ENCODE measurements at regions not wholly inside any gene's neighbourhood (a gene's known extent, or its start where the extent isn't known, plus 50 kb on each side); places are given as distances from the start of the nearest gene placed in this dataset.

GRCh38 chr5:116658830-116659229 lies 84.2 kb upstream of the SEMA6A start:
- no peak for FAIRE-seq

DNA sequence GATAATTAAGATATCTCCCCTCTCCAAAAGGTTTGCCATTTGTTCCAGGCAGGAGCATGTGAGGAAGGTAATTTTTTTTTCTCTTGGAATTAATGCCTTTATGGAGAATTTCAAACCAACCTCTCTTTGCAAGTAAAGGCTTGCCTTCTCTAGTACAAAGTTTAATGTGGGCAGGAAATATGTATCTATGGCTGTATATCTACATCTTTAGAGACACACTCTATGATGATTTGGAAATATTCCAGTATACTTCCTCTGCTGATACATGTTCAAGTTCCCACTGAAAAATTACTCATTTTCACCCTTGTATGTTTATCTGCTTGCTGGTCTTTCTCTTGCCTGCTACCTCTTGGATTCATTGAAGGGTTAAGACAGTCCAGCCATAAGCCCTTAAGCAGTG lies 83.5 kb upstream of the SEMA6A start:
- FAIRE-seq: no peak

DNA sequence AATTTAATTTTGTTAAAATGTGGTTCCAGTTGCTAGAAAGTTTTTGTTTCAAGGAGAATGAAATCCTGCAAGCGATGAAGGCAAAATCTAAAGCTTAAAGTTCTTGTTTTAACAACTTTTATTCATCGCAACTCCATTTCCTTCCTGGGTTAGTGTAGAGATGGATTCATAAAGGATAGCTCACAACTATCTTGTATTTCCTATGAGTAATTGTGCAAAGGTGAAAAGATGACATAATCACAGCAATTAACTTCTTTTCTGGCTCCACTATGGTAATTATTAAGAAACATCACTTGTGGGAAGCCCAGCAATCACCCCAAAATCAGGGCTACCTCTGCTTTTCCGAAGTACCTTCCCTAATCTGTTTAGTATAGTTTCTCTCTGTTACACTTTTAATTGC lies 80.8 kb upstream of the SEMA6A start:
- FAIRE-seq: no peak

DNA sequence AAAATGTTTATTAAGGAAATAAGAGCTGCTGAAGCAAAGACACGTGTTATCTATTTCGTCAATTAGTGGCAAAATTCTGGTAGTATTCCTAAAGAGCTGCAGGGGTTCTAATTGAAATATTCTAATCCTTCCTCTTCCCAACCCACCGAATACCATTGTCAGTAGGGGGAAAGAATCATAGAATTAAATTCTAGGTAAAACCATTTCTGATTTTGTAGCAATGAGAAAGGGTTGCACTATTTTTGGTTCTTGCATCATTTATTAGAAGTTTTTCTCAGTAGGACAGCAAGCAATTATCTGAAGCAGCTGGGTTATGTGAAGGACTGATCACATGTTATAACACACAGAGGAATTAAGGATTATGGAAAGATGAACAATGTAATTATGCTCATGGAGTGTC lies 80.3 kb upstream of the SEMA6A start:
- FAIRE-seq: no peak

GRCh38 chr5:116652903-116653302 lies 78.3 kb upstream of the SEMA6A start:
- no peak for FAIRE-seq

DNA sequence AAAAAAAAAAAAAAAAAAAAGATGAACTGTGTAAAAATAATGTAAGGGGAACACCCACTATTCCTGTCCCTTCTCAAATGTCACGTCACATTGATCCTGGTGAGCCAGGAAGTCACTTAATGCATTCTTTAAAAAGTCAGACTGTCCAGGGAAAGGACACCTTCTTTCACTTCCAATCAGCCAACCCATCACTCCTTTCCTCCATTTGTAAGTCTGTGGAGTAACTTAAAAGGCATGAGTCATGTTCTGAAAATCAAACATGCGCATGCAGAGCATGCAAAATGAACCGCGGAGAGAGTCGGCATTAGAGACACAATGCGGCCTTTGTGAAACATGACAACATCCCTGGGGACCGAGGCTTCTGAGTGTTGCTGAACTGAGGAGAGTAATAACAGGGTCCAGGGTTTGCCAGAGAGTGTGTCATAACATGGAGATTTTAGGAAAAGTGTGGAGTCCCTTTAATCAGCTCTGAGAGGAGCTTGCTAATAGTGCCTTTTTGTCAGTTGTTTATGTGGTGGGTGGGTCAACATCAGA lies 77.6 kb upstream of the SEMA6A start:
- no peak for FAIRE-seq

DNA sequence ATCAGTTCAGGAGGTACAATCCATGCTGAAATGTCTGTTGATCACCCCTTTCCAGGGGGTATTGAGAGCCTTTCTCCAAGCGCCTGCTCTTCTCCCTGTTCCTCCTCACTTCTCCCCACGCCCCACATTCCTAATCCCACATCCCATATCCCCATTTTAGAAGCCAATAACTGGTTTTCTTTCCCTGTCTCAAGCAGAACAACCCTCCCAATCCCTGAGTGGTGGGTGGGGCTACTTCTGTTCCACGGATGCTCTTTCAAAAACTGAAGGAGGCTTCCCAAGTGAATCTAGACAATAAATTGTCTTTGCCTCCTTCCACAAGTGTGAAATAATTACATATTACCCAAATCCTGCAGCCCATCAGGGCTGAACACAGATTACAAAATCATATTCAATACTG lies 77.0 kb upstream of the SEMA6A start:
- FAIRE-seq: no peak

DNA sequence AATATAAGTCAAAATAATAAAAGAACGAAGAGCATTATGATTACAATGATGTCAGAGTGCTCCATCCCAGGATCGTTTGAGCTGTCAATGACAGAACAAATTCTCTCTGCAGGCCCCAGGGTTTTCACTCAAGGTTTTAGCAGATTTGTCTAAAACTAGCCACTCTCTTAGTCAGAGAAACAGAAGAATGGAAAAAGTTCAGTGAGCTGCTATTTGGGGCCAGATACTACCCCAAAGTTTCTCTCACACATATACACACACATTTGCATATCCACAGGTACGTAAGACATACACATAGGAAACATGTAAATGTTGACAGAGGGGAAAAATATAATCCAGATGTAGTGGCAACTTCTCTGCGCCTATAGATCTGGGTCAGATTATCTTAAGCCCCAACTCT lies 76.3 kb upstream of the SEMA6A start:
- no peak for FAIRE-seq

DNA sequence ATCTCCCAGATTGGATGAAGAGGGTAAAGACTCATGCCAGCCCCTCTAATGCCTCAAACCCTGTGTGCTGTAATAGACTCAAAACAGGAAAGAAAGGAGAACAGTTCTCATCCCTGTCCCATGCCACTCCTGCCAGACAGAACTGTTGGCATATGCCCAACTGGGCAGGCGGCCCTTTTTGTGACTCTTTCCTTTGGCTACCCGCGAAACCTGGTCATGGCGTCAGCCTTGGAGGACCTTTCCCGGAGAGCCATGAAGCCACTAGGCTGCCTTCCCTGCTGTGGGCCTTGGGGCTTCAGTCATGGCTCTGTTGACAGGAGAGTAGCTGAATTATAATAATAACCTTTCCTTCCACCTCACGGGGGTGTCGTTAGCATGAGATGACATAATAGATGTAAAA lies 75.9 kb upstream of the SEMA6A start:
- no peak for FAIRE-seq

- FAIRE-seq: no peak
Observed at GRCh38 chr5:116646611-116647289, 72.1 kb upstream of the SEMA6A start.

DNA sequence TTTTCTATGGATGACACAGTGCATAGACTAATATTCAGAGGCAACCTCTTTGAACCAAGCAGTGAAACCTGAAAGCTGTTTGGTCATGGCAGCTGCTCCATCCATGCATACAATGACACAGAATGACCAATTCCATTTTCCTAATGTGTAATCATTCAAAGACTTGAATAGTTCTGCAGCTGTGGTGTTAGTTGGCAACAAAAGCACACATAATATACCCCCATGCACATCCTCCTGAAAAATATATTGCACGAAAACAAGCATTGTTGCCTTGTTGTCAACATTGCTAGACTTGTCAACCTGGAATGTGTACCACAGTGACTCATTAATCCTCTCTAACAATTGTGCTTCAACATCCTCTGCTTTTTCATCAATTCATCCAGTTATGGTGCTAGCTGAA lies 71.0 kb upstream of the SEMA6A start:
- FAIRE-seq: no peak

GRCh38 chr5:116640236-116640635 lies 65.6 kb upstream of the SEMA6A start:
- FAIRE-seq: no peak

- FAIRE-seq: no peak
Observed at GRCh38 chr5:116637149-116637740, 62.6 kb upstream of the SEMA6A start.

- FAIRE-seq: no peak
Observed at GRCh38 chr5:116632890-116633289, 58.3 kb upstream of the SEMA6A start.

- FAIRE-seq: no peak
Observed at GRCh38 chr5:116631147-116631546, 56.5 kb upstream of the SEMA6A start.

DNA sequence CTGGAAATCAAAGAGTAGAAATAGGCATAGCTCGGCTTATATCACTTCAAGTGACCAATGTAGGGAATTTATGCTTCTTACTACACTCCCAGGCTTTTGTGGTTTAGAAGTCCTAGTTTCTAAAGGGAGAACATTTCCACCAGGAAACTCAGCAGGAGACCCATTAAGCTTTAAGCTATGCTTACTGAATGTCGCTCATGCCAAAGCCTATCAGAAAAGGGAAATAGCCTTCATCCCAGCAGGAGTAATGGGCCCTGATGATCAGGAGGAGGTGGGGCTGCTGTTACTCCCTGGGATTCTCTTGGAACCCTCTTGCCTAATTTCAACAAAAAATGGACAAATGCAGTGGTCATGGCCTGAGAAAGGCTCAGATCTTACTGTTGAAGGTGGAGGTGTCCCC lies 54.5 kb upstream of the SEMA6A start:
- FAIRE-seq: no peak

DNA sequence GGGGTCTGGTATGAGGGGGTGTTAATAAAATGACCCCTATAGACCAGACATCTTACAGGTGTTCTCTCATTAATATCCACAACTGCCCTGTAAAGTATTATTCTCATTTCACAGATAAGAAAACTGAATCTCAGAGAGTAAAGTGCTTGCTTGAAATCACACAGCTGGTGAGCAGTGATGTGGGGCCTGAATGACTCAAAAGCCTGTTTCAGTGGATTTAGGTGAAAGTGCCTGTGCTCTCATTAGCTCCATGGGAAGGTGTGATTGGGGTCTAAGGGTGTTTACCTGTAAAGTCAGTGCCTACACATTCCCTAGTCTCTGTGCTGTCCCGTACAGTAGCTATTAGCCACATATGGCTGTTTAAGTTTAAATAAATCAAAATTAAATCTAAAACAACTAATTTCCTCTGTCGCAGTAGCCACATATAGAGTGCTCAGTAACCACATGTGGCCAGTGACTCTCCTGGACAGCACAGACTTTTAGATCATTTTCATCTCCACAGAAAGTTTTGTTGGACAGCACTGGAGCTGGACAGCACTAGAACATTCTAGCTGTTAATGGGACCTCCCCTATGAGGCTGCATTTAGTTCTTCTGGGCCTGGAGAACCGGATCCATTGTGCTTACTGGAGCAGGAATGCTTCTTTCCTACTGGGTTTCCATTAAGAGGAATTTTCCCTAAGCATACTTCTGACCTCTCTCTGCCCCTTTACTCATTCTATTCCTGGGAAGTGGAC lies 52.5 kb upstream of the SEMA6A start:
- no peak for FAIRE-seq

GRCh38 chr5:116626272-116626723 lies 51.7 kb upstream of the SEMA6A start:
- no peak for FAIRE-seq
